Transverse colon (tissue), 3 donors: ENCODE measurements at regions not wholly inside any gene's neighbourhood (a gene's known extent, or its start where the extent isn't known, plus 50 kb on each side); places are given as distances from the start of the nearest gene placed in this dataset.

Source experiments
- EP300 ChIP-seq: sonication (generic); formaldehyde crosslinking; IDR thresholded peaks from one replicate; pipeline ENCODE4 v1.6.1; 2017; ENCODE audit warnings: antibody characterized with exemption, low read depth
- POLR2A ChIP-seq: fragments of 450-650 bp; IDR thresholded peaks from one replicate; pipeline ENCODE4 v1.6.1; 2016; ENCODE audit warnings: antibody characterized with exemption, mild to moderate bottlenecking, moderate library complexity
- TF ChIP-seq, protein P1 (sequence below), 5 experiments: fragments of 200-600 bp in 3 of 5; fragments of 450-650 bp in 2 of 5; sonication (generic) in 3 of 5; IDR thresholded peaks; 1 replicate in 2 of 5; 2 replicates in 3 of 5; pipeline ENCODE4 v1.5.1; 2016 to 2017; ENCODE audit warnings: antibody characterized with exemption in 5 of 5, inconsistent platforms in 3 of 5, mild to moderate bottlenecking in 2 of 5, moderate library complexity in 1 of 5

DNA sequence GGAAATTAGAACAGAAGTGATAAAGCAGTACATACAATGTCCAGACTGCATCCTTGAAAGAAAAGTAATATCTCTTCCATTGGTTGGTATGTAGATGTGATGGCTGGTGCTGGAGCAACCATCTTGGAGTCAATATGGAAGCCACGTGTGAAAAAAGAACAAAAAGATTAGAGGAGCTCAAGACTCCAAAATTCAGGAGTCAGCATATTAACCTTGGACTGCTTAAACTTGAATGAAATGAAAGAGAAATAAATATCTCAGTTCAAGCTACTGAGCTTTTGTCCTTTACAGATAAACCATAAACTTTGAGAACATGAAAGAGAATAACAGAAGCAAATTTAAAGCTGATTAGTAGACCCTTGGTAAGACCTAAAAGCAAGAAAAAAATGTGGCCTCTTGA, 197.9 kb downstream of the HS3ST3B1 start:
- TF ChIP-seq, protein P1, sequence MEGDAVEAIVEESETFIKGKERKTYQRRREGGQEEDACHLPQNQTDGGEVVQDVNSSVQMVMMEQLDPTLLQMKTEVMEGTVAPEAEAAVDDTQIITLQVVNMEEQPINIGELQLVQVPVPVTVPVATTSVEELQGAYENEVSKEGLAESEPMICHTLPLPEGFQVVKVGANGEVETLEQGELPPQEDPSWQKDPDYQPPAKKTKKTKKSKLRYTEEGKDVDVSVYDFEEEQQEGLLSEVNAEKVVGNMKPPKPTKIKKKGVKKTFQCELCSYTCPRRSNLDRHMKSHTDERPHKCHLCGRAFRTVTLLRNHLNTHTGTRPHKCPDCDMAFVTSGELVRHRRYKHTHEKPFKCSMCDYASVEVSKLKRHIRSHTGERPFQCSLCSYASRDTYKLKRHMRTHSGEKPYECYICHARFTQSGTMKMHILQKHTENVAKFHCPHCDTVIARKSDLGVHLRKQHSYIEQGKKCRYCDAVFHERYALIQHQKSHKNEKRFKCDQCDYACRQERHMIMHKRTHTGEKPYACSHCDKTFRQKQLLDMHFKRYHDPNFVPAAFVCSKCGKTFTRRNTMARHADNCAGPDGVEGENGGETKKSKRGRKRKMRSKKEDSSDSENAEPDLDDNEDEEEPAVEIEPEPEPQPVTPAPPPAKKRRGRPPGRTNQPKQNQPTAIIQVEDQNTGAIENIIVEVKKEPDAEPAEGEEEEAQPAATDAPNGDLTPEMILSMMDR (IDR thresholded peaks at IDR 0.05) = no peak
- TF ChIP-seq EP300 (no peak), POLR2A (no peak)
